ENCODE measurements at regions not wholly inside any gene's neighbourhood (a gene's known extent, or its start where the extent isn't known, plus 50 kb on each side); places are given as distances from the start of the nearest gene placed in this dataset.
"Not testable (repeated sequence)": the region's sequence is repeated elsewhere in the genome, so short reads cannot be mapped to it uniquely, and the experiment has no call there.

- no peak for DNase-seq
Observed at GRCh38 chr16:79845033-79845733, 244.6 kb upstream of the MAF start.

- no peak for DNase-seq
Observed at GRCh38 chr16:79844603-79845002, 244.1 kb upstream of the MAF start.

GRCh38 chr16:79843631-79844043, 243.1 kb upstream of the MAF start:
- DNase-seq, result no peak

GRCh38 chr16:79843145-79843544, 242.6 kb upstream of the MAF start:
- DNase-seq, result no peak

GRCh38 chr16:79842197-79842596, 241.7 kb upstream of the MAF start:
- DNase-seq, result no peak

DNA sequence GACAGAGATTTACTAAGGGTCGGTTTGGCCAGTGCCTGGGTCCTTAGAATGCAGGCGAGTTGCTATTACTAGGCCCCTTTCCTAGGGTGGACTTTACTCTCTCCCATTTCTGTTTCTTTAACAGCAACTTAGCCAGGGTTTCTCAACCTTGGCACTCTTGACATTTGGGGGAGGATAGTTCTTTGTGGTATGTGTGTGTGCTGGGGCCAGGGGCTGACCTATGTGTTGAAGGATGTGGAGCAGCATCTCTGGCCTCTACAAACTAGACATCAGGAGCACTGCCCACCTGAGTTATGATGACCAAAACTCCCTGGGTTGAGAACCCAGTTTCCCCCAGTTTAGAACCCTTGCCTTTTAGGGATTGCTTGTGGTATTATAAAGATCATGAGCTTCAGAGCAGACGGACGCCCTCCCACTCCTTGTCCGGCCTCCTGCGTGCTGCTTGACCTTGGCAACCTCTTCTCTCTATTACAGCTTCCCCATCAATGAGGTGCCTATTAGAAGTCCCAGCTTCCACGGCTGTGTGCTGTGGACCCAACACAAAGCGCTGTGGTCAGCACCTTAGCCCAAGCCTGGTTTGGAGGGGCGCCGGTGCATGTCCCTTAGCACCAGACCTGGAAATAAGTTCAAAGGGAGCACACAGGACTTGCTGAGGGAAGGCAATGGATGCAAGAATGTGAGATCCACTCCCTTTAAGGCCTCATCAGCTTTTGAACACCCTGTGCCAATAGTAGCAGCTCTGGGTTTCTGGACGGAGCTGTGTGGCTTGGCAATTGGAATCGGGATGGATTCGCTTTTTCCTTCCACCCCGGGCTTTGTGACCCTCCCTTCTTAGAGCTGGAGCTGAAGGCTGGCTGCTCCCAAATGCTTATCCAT, 239.2 kb upstream of the MAF start:
- DNase-seq, result no peak

GRCh38 chr16:79838496-79839259, 238.1 kb upstream of the MAF start:
- DNase-seq, result no peak

- DNase-seq, result no peak
Observed at GRCh38 chr16:79836144-79836543, 235.6 kb upstream of the MAF start.

GRCh38 chr16:79835194-79835593, 234.7 kb upstream of the MAF start:
- no peak for DNase-seq

DNA sequence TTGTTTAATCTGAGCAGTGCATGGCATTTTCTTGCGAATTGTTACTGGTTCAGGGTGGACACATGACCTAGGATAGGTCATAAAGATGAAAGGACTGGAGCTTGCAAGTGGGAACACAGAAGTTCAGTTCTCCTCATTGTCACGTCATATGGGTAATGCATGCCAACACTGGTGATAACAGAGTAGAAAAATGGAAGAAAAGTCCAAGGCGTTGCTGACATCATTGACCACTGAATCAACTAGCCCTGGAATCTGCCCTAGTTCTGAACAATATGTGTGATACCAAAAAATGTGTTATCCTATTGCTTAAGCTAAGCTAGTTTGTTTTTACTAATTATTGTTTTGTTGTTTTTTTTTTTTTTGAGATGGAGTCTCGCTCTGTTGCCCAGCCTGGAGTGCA, 234.2 kb upstream of the MAF start:
- DNase-seq, result no peak

GRCh38 chr16:79834003-79834402, 233.5 kb upstream of the MAF start:
- not testable (repeated sequence) for DNase-seq

GRCh38 chr16:79833559-79833958, 233.0 kb upstream of the MAF start:
- no peak for DNase-seq

DNA sequence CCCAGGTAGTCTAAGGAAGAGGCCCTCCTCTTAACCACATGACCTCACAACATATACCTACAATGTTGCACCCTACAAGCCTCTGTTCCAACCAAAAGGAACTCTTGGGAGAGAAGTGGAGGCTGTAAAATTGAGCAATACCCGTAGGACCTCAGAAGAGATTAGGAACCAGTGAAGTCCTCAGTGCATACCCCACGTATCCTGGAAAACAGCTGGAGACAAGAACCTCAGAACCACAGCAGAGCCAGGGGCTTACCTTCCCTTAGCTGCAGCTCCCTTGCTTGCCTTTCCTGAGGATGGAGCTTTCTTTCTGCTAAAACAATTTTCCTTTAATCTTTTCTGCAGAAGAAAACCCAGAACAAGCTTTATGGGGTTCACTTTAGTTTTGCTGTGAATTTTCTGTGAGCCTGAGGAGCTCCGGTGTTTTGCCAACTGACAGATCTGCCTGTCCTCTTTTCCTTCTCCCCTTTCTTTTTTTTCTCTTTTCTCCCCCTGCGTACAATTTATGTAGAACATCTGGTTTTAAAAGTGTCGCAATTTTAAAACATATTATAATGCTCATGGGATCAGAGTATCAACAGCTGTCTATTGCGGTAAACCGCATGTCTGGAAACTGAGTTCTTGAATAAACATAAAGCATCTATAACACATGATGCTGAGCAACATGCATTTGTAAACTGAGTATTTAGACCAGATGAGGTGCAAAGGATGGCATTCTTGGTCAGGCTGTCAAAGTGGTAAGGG, 226.4 kb upstream of the MAF start:
- DNase-seq, result no peak

DNA sequence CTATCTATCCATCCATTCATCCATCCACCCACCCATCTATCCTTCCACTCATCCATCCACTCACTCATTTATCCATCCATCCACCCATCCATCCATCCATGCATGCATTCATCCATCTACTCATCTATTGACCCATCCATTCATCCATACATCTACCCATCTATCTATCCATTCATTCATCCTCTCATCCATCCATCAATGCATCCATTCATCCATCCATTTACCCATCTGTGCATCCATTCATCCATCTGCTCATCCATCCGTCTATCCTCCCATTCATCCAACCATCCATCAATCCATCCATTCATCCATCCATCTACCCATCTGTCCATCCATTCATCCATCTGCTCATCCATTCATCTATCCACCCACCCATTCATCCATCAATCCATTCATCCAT, 224.5 kb upstream of the MAF start:
- DNase-seq, result no peak

- DNase-seq, result no peak
Observed at GRCh38 chr16:79823639-79824038, 223.1 kb upstream of the MAF start.

GRCh38 chr16:79821911-79822310, 221.4 kb upstream of the MAF start:
- DNase-seq, result no peak

GRCh38 chr16:79816081-79816497, 215.6 kb upstream of the MAF start:
- DNase-seq, result no peak

DNA sequence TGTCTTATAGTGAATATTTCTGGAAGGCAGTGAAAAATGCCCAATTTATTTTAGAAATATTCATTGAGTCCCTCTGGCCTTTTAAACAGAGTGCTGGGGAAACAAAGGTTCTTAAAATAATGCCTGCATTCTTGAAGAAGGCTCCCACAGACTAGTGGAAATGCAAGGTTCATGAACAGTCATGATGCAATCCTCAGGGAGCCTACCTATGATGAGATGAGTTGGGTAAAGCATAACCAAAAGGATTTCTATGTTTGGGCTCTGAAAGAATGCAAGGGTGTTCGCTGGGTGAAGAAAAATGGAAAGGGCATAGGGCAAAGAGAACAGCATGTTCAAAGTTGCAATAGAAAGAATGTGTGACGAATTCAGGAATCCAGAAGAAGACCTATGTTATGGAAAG, 214.5 kb upstream of the MAF start:
- DNase-seq, result no peak

GRCh38 chr16:79814124-79814523, 213.6 kb upstream of the MAF start:
- no peak for DNase-seq

- no peak for DNase-seq
Observed at GRCh38 chr16:79811541-79811940, 211.0 kb upstream of the MAF start.

DNA sequence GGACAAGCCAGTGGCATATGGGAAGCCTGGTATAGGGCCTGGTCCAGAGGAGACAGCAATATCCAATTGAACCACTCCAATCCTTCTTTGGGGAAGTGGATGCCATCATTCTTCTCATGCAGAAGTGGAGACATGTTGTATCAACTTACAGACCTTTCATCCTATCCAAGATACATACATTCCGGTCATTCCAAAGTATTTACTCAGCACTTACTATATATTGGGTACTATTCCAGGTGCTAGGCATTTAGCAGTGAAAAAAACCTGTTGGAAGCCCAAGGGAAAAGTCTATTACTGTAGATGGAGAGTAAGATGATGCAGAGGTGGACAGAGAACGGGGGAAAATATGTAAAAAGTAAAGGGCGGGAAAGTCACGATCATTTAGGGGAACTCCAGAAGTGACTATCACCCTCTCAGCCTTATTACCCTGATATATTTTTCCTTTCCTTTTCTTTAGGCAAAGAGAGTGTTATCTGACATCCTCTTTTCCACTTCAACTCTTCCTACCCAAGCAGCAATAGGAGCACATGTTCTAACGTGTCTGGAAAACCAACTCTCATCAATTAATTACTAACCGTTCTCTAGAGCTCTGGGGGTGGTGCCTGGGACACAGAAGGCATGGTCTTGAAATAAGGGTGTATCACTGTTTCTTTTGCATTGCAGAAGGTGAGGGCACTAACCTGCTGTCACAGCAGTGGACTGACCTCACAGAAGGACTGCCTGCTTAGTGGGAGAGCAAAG, 210.1 kb upstream of the MAF start:
- no peak for DNase-seq

DNA sequence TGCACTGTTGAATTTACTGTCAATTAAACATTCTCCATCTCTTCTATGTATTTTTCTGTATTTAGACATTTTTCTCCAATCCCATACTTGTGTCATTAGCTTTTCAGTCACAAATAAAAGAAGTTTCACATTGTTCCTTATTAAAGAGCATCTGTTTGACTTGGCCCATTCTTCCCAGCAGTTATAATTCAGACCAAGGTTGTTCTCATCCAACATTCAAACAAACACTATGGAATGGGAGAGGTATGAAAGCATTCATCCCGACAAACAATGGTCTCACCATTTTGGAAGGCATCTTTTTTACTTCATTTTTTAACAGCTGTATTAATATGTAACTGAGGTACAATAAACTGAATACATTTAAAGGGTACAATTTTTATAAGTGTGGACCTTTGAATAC, 208.8 kb upstream of the MAF start:
- DNase-seq, result no peak

All from stimulated activated CD4-positive, alpha-beta T cell treated with anti-CD3 and anti-CD28 coated beads, Interleukin-4, amount 100 ng/mL, for 4 hours (primary cell).